ENCODE measurements at regions not wholly inside any gene's neighbourhood (a gene's known extent, or its start where the extent isn't known, plus 50 kb on each side); places are given as distances from the start of the nearest gene placed in this dataset.
A peak's percentile ranks its signal among the peaks of the same experiment; 100 is the strongest.

GRCh38 chr9:81847181-81847915 lies 80.9 kb upstream of the SPATA31D4 start:
- no peak for DNase-seq (ENCODE audit: low read depth, low spot score)

- no peak for DNase-seq (ENCODE audit: low read depth, low spot score)
These were observed 79.8 kb upstream of the SPATA31D4 start for GRCh38 chr9:81848472-81848871.

GRCh38 chr9:81849631-81850259 lies 78.5 kb upstream of the SPATA31D4 start:
- no peak for DNase-seq (ENCODE audit: low read depth, low spot score)

GRCh38 chr9:81850724-81851123 lies 77.5 kb upstream of the SPATA31D4 start:
- no peak for DNase-seq (ENCODE audit: low read depth, low spot score)

- no peak for DNase-seq (ENCODE audit: low read depth, low spot score)
These were observed 76.9 kb upstream of the SPATA31D4 start for GRCh38 chr9:81851340-81851739.

- DNase-seq (ENCODE audit: low read depth, low spot score): no peak
These were observed 75.4 kb upstream of the SPATA31D4 start for GRCh38 chr9:81852820-81853219.

- no peak for DNase-seq (ENCODE audit: low read depth, low spot score)
These were observed 72.7 kb upstream of the SPATA31D4 start for GRCh38 chr9:81855538-81855937.

- DNase-seq (ENCODE audit: low read depth, low spot score): no peak
These were observed 69.4 kb upstream of the SPATA31D4 start for GRCh38 chr9:81858657-81859430.

- DNase-seq (ENCODE audit: low read depth, low spot score): no peak
These were observed 67.6 kb upstream of the SPATA31D4 start for GRCh38 chr9:81860581-81860980.

- DNase-seq (ENCODE audit: low read depth, low spot score): no peak
These were observed 66.6 kb upstream of the SPATA31D4 start for GRCh38 chr9:81861644-81862043.

- no peak for DNase-seq (ENCODE audit: low read depth, low spot score)
These were observed 60.1 kb upstream of the SPATA31D4 start for GRCh38 chr9:81868145-81868544.

GRCh38 chr9:81871695-81872094 lies 56.5 kb upstream of the SPATA31D4 start:
- DNase-seq (ENCODE audit: low read depth, low spot score): no peak

GRCh38 chr9:81874250-81874649 lies 54.0 kb upstream of the SPATA31D4 start:
- DNase-seq (ENCODE audit: low read depth, low spot score): no peak

GRCh38 chr9:81874931-81875330 lies 53.3 kb upstream of the SPATA31D4 start:
- DNase-seq (ENCODE audit: low read depth, low spot score): peak; percentile 65

GRCh38 chr9:81877047-81877446 lies 51.2 kb upstream of the SPATA31D4 start:
- DNase-seq (ENCODE audit: low read depth, low spot score): no peak

Measured in brain pericyte (primary cell).